ENCODE measurements at regions not wholly inside any gene's neighbourhood (a gene's known extent, or its start where the extent isn't known, plus 50 kb on each side); places are given as distances from the start of the nearest gene placed in this dataset.

- TF ChIP-seq CTCF (IDR thresholded peaks at IDR 0.05; ENCODE audit: low read length): no peak
- no peak for TF ChIP-seq EZH2 (optimal IDR thresholded peaks at IDR 0.05; ENCODE audit: low read depth, low read length)
These were observed 126.4 kb upstream of the SDK1 start for GRCh38 chr7:3174515-3175284.

All from MM.1S (cell line).